H1 (cell line): ENCODE measurements at regions not wholly inside any gene's neighbourhood (a gene's known extent, or its start where the extent isn't known, plus 50 kb on each side); places are given as distances from the start of the nearest gene placed in this dataset.

Source experiments
- CTCF ChIA-PET: fragments of 300-600 bp; sonication (Branson Sonifier 250); formaldehyde crosslinking; loops from one replicate; lab custom pipeline; 2021; ENCODE audit not compliant: partially characterized antibody; lab: Charles Lee
- POLR2A ChIA-PET: fragments of 300-600 bp; sonication (Branson Sonifier 250); formaldehyde crosslinking; loops from one replicate; lab custom pipeline; 2021; ENCODE audit warnings: inconsistent platforms; ENCODE audit not compliant: partially characterized antibody; lab: Charles Lee
- DNase-seq, 2 experiments: peaks; one replicate each; pipeline versions ENCODE4 v3.0.0 to v3.0.0-alpha.2; 2010 to 2022; ENCODE audit warnings: low spot score in 2 of 2, low read depth in 1 of 2, mixed read lengths in 1 of 2
- FAIRE-seq: peaks from 2 replicates; lab custom pipeline; 2011; peaks lifted over from hg19 to GRCh38; lab: Jason Lieb, UNC
- H2AFZ ChIP-seq: 2 replicates; pipeline ENCODE4 v1.8.1; 2012; ENCODE audit warnings: low read length, inconsistent platforms
- H2AK5ac ChIP-seq: 2 replicates; pipeline ENCODE4 v1.6.1; 2013; ENCODE audit warnings: low read depth, low read length
- H2BK120ac ChIP-seq: replicated peaks from 2 replicates; pipeline ENCODE3; 2013; ENCODE audit warnings: low read depth, low read length, inconsistent platforms
- H2BK12ac ChIP-seq: 2 replicates; pipeline ENCODE4 v1.6.1; 2013; ENCODE audit warnings: low read depth, low read length
- H2BK15ac ChIP-seq: 2 replicates; pipeline ENCODE4 v1.6.1; 2013; ENCODE audit warnings: low read length
- H2BK20ac ChIP-seq: 2 replicates; pipeline ENCODE4 v1.6.1; 2013; ENCODE audit warnings: low read length
- H2BK5ac ChIP-seq: 2 replicates; pipeline ENCODE4 v1.6.1; 2013; ENCODE audit warnings: low read depth, low read length
- H3K14ac ChIP-seq: 2 replicates; pipeline ENCODE4 v1.6.1; 2013; ENCODE audit warnings: inconsistent platforms; ENCODE audit not compliant: insufficient read length
- H3K18ac ChIP-seq: 2 replicates; pipeline ENCODE4 v1.6.1; 2013; ENCODE audit warnings: low read length; ENCODE audit errors: extremely low read depth
- H3K23ac ChIP-seq: 2 replicates; pipeline ENCODE4 v1.6.1; 2013; ENCODE audit warnings: inconsistent platforms; ENCODE audit not compliant: insufficient read length
- H3K23me2 ChIP-seq: 2 replicates; pipeline ENCODE4 v1.6.1; 2013; ENCODE audit warnings: low read depth, low read length
- H3K27ac ChIP-seq: 2 replicates; pipeline ENCODE4 v1.6.1; 2011; ENCODE audit warnings: low read depth, low read length, inconsistent platforms
- H3K27me3 ChIP-seq, 4 experiments: replicated peaks in 1 of 4; 1 replicate in 1 of 4; 2 replicates in 3 of 4; pipeline versions ENCODE4 v1.6.1 to v1.8.1; 2011 to 2013; ENCODE audit warnings: low read length in 3 of 4, mild to moderate bottlenecking in 3 of 4, inconsistent platforms in 2 of 4, mixed read lengths in 2 of 4, moderate library complexity in 1 of 4; ENCODE audit not compliant: control insufficient read depth in 3 of 4, insufficient read depth in 3 of 4; ENCODE audit errors: extremely low read depth in 1 of 4
- H3K36me3 ChIP-seq, 4 experiments: 2 replicates each; pipeline versions ENCODE4 v1.6.1 to v1.8.1; 2011 to 2013; ENCODE audit warnings: mild to moderate bottlenecking in 4 of 4, low read length in 3 of 4, moderate library complexity in 2 of 4, control low read depth in 1 of 4, inconsistent platforms in 1 of 4; ENCODE audit not compliant: insufficient read depth in 4 of 4, control insufficient read depth in 2 of 4
- H3K4ac ChIP-seq: replicated peaks from 2 replicates; pipeline ENCODE3; 2013; ENCODE audit warnings: low read length, low read depth, mixed read lengths, inconsistent platforms; ENCODE audit not compliant: insufficient read length
- H3K4me1 ChIP-seq, 4 experiments: replicated peaks in 1 of 4; 1 replicate in 1 of 4; 2 replicates in 3 of 4; pipeline versions ENCODE4 v1.6.1 to v1.8.1; 2011 to 2013; ENCODE audit warnings: low read length in 3 of 4, inconsistent platforms in 2 of 4, mixed read lengths in 1 of 4; ENCODE audit not compliant: insufficient read depth in 4 of 4, control insufficient read depth in 3 of 4
- H3K4me2 ChIP-seq, 2 experiments: 2 replicates each; pipeline versions ENCODE4 v1.6.1 to v1.8.1; 2011 to 2013; ENCODE audit warnings: low read depth in 2 of 2, low read length in 2 of 2, control low read depth in 1 of 2, inconsistent platforms in 1 of 2, mild to moderate bottlenecking in 1 of 2; ENCODE audit not compliant: insufficient read depth in 1 of 2
- H3K4me3 ChIP-seq, 4 experiments: fragments of 200-600, 300-600 bp in 1 of 4; sonication (generic), shearing (Covaris generic), sonication (Bioruptor Twin) in 1 of 4; 2 replicates each; pipeline versions ENCODE4 v1.5.1 to v1.8.1; 2011 to 2016; ENCODE audit warnings: low read length in 4 of 4, low read depth in 3 of 4, control low read depth in 2 of 4, inconsistent platforms in 2 of 4, mild to moderate bottlenecking in 2 of 4, mixed read lengths in 1 of 4, moderate library complexity in 1 of 4; ENCODE audit not compliant: insufficient read depth in 2 of 4; ENCODE audit errors: extremely low read depth in 1 of 4
- H3K56ac ChIP-seq: replicated peaks from 2 replicates; pipeline ENCODE3; 2013; ENCODE audit warnings: low read depth, mild to moderate bottlenecking, mixed read lengths, low read length, inconsistent platforms; ENCODE audit not compliant: insufficient read length
- H3K79me1 ChIP-seq: 2 replicates; pipeline ENCODE4 v1.6.1; 2013; ENCODE audit warnings: low read depth, low read length, control low read depth
- H3K79me2 ChIP-seq, 2 experiments: 2 replicates each; pipeline versions ENCODE4 v1.6.1 to v1.8.1; 2012 to 2013; ENCODE audit warnings: low read length in 2 of 2, mild to moderate bottlenecking in 2 of 2, inconsistent platforms in 1 of 2; ENCODE audit not compliant: insufficient read depth in 2 of 2, control insufficient read depth in 1 of 2
- H3K9ac ChIP-seq, 4 experiments: replicated peaks in 1 of 4; 1 replicate in 1 of 4; 2 replicates in 3 of 4; pipeline versions ENCODE4 v1.6.1 to v1.8.1; 2011 to 2013; ENCODE audit warnings: low read depth in 3 of 4, low read length in 3 of 4, control low read depth in 2 of 4, mild to moderate bottlenecking in 2 of 4, moderate library complexity in 2 of 4, inconsistent platforms in 1 of 4; ENCODE audit errors: extremely low read depth in 1 of 4
- H3K9me3 ChIP-seq, 2 experiments: 2 replicates each; pipeline versions ENCODE4 v1.6.1 to v1.8.1; 2012 to 2013; ENCODE audit warnings: mild to moderate bottlenecking in 2 of 2, moderate library complexity in 2 of 2, control low read depth in 1 of 2, inconsistent platforms in 1 of 2, low read depth in 1 of 2, low read length in 1 of 2, mixed read lengths in 1 of 2; ENCODE audit not compliant: insufficient read depth in 2 of 2
- H4K20me1 ChIP-seq, 2 experiments: replicated peaks in 1 of 2; 2 replicates each; pipeline versions ENCODE3 to v1.8.1; 2011 to 2013; ENCODE audit warnings: inconsistent platforms in 2 of 2, low read length in 2 of 2, mild to moderate bottlenecking in 1 of 2; ENCODE audit not compliant: insufficient read depth in 2 of 2, control insufficient read depth in 1 of 2
- H4K5ac ChIP-seq: 2 replicates; pipeline ENCODE4 v1.6.1; 2013; ENCODE audit warnings: low read length, low read depth, mixed read lengths, inconsistent platforms; ENCODE audit not compliant: insufficient read length
- H4K8ac ChIP-seq: 2 replicates; pipeline ENCODE4 v1.8.0; 2013; ENCODE audit warnings: mild to moderate bottlenecking, moderate library complexity, low read length, inconsistent platforms; ENCODE audit not compliant: insufficient read depth; ENCODE audit errors: extremely low read depth
- H4K91ac ChIP-seq: replicated peaks from 2 replicates; pipeline ENCODE3; 2013; ENCODE audit warnings: low read length, mixed read lengths, inconsistent platforms; ENCODE audit not compliant: insufficient read length
- CREB1 ChIP-seq: IDR thresholded peaks from 2 replicates; pipeline ENCODE4 v1.6.1; 2012; ENCODE audit warnings: inconsistent platforms
- RBBP5 ChIP-seq: IDR thresholded peaks from 2 replicates; pipeline ENCODE4 v1.7.1; 2012; ENCODE audit warnings: low read depth, mild to moderate bottlenecking, inconsistent platforms, low read length, moderate library complexity, borderline replicate concordance
- SIN3A ChIP-seq, 2 experiments: IDR thresholded peaks in 1 of 2; conservative IDR thresholded peaks in 1 of 2; 2 replicates each; pipeline ENCODE4 v1.6.1; 2011 to 2012; ENCODE audit warnings: low read length in 2 of 2, improper control_type of control experiment in 1 of 2, low read depth in 1 of 2, mild to moderate bottlenecking in 1 of 2
- WGBS, 2 experiments: shearing (Covaris generic) in 1 of 2; methylation state at CpG; one replicate each; pipeline versions ENCODE4 v1.1.6 to v1.1.7; 2013 to 2015; ENCODE audit warnings: low lambda C conversion rate in 2 of 2, mixed read lengths in 2 of 2, inconsistent platforms in 1 of 2, low coverage in 1 of 2, missing lambda C conversion rate in 1 of 2; ENCODE audit not compliant: insufficient replicate concordance in 2 of 2, insufficient coverage in 1 of 2, insufficient read length in 1 of 2; ENCODE audit errors: extremely low coverage in 1 of 2, missing lambda C conversion rate in 1 of 2; 5-methylcytosine and 5-hydroxymethylcytosine counted together

DNA sequence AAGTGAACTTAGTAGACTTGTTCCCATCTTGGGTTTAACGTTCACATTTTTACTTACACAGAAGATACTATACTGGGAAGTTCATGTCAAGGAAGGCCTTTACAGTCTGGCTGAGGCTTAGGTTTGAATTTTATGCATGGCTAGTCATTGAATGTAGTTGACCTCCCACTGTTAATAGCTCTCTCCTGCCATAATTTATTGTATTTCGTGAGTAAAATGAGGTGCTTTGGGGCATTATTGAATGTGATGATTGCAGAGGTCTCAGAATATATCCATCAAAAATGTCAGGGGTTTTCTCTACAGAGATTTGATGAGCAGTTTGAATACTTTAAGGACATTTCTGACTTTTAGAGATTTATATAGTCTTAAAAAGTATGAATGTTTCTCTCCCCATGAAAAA lies 356.6 kb upstream of the GRM7 start:
- Histone ChIP-seq H2BK120ac (no peak overlapping the region), H2BK15ac (no peak overlapping the region), H2AFZ (no peak overlapping the region), H3K9me3 (no peaks in the 10 kb centered on the region; a peak in 1 of 4 replicates), H3K18ac (no peak overlapping the region), H4K91ac (no peak overlapping the region), H3K27me3 (no peaks in the 10 kb centered on the region), H3K79me1 (no peaks in the 10 kb centered on the region; the same call in 1 of the 2 replicates), H3K9ac (no peak overlapping the region), H3K14ac (no peak overlapping the region), H3K36me3 (no peaks in the 10 kb centered on the region), H3K23ac (no peak overlapping the region), H3K23me2 (no peaks in the 10 kb centered on the region), H4K8ac (no peak overlapping the region), H3K4ac (no peak overlapping the region), H3K79me2 (no peaks in the 10 kb centered on the region), H4K20me1 (no peaks in the 10 kb centered on the region), H2BK12ac (no peak overlapping the region), H3K4me2 (no peak overlapping the region), H2BK20ac (no peak overlapping the region), H2BK5ac (no peak overlapping the region), H3K4me1 (no peaks in the 10 kb centered on the region), H3K27ac (no peak overlapping the region), H3K4me3 (no peak overlapping the region), H4K5ac (no peak overlapping the region), H3K56ac (no peak overlapping the region), H2AK5ac (no peak overlapping the region)
- 86% methylated on average over 2 of the region's 2 CpGs; no CpG with 5 or more reads in 1 of the 2 experiments for WGBS, 2 experiments
- ChIA-PET POLR2A (no interaction called here), CTCF (interaction anchor here (0.8 kb wide), 1 partner anchor 315 kb away, joined by 3 read pairs; no protein-coding TSS in a partner anchor)
- DNase-seq = no peak
- no peak for FAIRE-seq
- no peak for TF ChIP-seq CREB1
- no peak for TF ChIP-seq SIN3A (conservative IDR thresholded peaks at IDR 0.05 in 1 of 2, IDR thresholded peaks at IDR 0.05 in 1 of 2; ENCODE audit: low read depth in 1 of 2, low read length in 2 of 2)
- TF ChIP-seq RBBP5 = no peak
